Ascending aorta (tissue), 2 donors: ENCODE measurements at regions not wholly inside any gene's neighbourhood (a gene's known extent, or its start where the extent isn't known, plus 50 kb on each side); places are given as distances from the start of the nearest gene placed in this dataset.

Experiments used
- DNase-seq, 2 donors: peaks; one replicate each; pipeline ENCODE4 v3.0.0-alpha.2; 2019; ENCODE audit warnings: low spot score in 2 of 2
- H3K27ac ChIP-seq, 2 donors: fragments of 200-600 bp; sonication (generic); one replicate each; pipeline ENCODE4 v1.5.1; 2016 to 2017; ENCODE audit warnings: mild to moderate bottlenecking in 1 of 2
- H3K27me3 ChIP-seq: fragments of 200-600 bp; sonication (generic); one replicate; pipeline ENCODE4 v1.5.1; 2017
- H3K36me3 ChIP-seq, 2 donors: fragments of 200-600 bp; sonication (generic); one replicate each; pipeline ENCODE4 v1.5.1; 2016
- H3K4me1 ChIP-seq, 2 donors: fragments of 200-600 bp; sonication (generic); one replicate each; pipeline ENCODE4 v1.5.1; 2016 to 2017; ENCODE audit warnings: mild to moderate bottlenecking in 1 of 2
- H3K4me3 ChIP-seq, 2 donors: fragments of 200-600 bp; sonication (generic); one replicate each; pipeline ENCODE4 v1.5.1; 2016 to 2017; ENCODE audit warnings: mild to moderate bottlenecking in 1 of 2
- H3K9me3 ChIP-seq, 2 donors: fragments of 200-600 bp; sonication (generic); one replicate each; pipeline ENCODE4 v1.5.1; 2016
- CTCF ChIP-seq, 3 experiments: fragments of 200-600 bp in 2 of 3; fragments of 450-650 bp in 1 of 3; sonication (generic) in 2 of 3; IDR thresholded peaks; one replicate each; pipeline ENCODE4 v1.5.1; 2016 to 2019; ENCODE audit warnings: antibody characterized with exemption in 3 of 3, mild to moderate bottlenecking in 1 of 3, moderate library complexity in 1 of 3
- intact Hi-C: fragments of 100-400 bp; cut with DNase I; formaldehyde crosslinking; loops from one replicate; pipeline ENCODE4 v1.15.1; 2023

GRCh38 chr15:26242565-26243071 is 379.5 kb upstream of the ATP10A start:
- H3K36me3 ChIP-seq: no peaks in the 10 kb centered on the region
- no peak overlapping the region for H3K4me3 ChIP-seq
- TF ChIP-seq CTCF (IDR thresholded peaks at IDR 0.05): no peak
- no peak overlapping the region for H3K27ac ChIP-seq
- H3K9me3 ChIP-seq: no peaks in the 10 kb centered on the region
- H3K27me3 ChIP-seq: no peaks in the 10 kb centered on the region
- DNase-seq: no peak
- intact Hi-C loops: no loop called here
- no peaks in the 10 kb centered on the region for H3K4me1 ChIP-seq

- no peak for DNase-seq
- Histone ChIP-seq H3K36me3 (no peaks in the 10 kb centered on the region), H3K4me1 (no peaks in the 10 kb centered on the region), H3K27ac (no peak overlapping the region), H3K4me3 (no peak overlapping the region), H3K27me3 (no peaks in the 10 kb centered on the region), H3K9me3 (no peaks in the 10 kb centered on the region)
- no peak for TF ChIP-seq CTCF (IDR thresholded peaks at IDR 0.05)
- intact Hi-C loops: no loop called here
Observed at GRCh38 chr15:26235864-26236263, 372.7 kb upstream of the ATP10A start.

- DNase-seq: no peak
- Histone ChIP-seq H3K4me3 (no peak overlapping the region), H3K4me1 (no peaks in the 10 kb centered on the region), H3K27ac (no peak overlapping the region), H3K27me3 (no peaks in the 10 kb centered on the region), H3K9me3 (no peaks in the 10 kb centered on the region), H3K36me3 (no peaks in the 10 kb centered on the region)
- intact Hi-C loops: no loop called here
- no peak for TF ChIP-seq CTCF (IDR thresholded peaks at IDR 0.05)
Observed at GRCh38 chr15:26234976-26235767, 372.0 kb upstream of the ATP10A start.

- no peaks in the 10 kb centered on the region for H3K9me3 ChIP-seq
- TF ChIP-seq CTCF (IDR thresholded peaks at IDR 0.05): no peak
- H3K27ac ChIP-seq: no peak overlapping the region
- no peak for DNase-seq
- no peaks in the 10 kb centered on the region for H3K27me3 ChIP-seq
- H3K4me1 ChIP-seq: no peaks in the 10 kb centered on the region
- intact Hi-C loops: no loop called here
- H3K36me3 ChIP-seq: no peaks in the 10 kb centered on the region
- no peak overlapping the region for H3K4me3 ChIP-seq
Observed at GRCh38 chr15:26232691-26233090, 369.6 kb upstream of the ATP10A start.

GRCh38 chr15:26231096-26231495 is 368.0 kb upstream of the ATP10A start:
- H3K9me3 ChIP-seq: no peaks in the 10 kb centered on the region
- no peaks in the 10 kb centered on the region for H3K27me3 ChIP-seq
- no peaks in the 10 kb centered on the region for H3K4me1 ChIP-seq
- H3K4me3 ChIP-seq: no peak overlapping the region
- no peaks in the 10 kb centered on the region for H3K36me3 ChIP-seq
- H3K27ac ChIP-seq: no peak overlapping the region
- no peak for TF ChIP-seq CTCF (IDR thresholded peaks at IDR 0.05)
- no peak for DNase-seq
- intact Hi-C loops: no loop called here
